ENCODE measurements at regions not wholly inside any gene's neighbourhood (a gene's known extent, or its start where the extent isn't known, plus 50 kb on each side); places are given as distances from the start of the nearest gene placed in this dataset.

DNA sequence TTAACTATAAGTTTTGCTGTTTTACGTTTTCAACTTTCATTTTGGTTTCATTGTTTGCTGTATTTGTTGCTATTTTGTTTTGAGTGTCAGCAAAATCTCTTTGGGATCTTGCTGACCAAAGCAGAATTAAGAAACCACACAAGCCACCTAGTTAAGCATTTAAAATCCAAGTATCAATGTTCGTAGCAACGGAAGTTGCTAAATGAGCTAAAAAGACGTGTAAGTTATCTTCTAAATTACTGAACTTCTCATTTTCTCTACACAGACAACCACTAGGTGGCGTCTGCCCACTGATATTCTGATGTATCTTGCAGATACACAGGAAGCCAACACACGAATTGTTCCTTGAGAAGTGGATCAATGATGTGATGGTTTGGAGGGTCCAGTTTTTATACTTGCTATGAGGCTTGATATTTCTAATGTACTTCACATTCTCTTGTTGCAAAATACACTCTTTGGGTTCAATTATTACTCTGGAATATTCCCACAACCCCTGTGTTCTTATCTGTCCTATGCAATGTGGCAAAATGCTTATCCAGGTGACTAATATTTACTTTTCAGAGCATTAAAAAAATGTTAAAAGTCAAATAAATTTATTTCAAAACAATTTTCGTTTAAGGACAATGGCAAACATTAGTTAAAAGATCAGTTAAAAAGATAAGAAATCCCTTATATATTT, 250.5 kb downstream of the TECRL start:
- WGBS (ENCODE audit: low lambda C conversion rate) = 6% methylated on average over 7 of the region's 7 CpGs
- peak overlapping the region; percentile 56 for H2AFZ ChIP-seq (ENCODE audit: low read length)
- no peak overlapping the region for H3K9ac ChIP-seq (ENCODE audit: insufficient read depth, low read depth, low read length)
- H3K4me2 ChIP-seq (ENCODE audit: low read depth, low read length) = peak overlapping the region; percentile 31; the same call in 1 of the 2 replicates
- FAIRE-seq (peak; percentile 73), ATAC-seq (peak; percentile 79), DNase-seq (ENCODE audit: low spot score) (peak; percentile 59)
- peak overlapping the region in 1 of 3 experiments; percentile 27; a peak in 2 of 6 replicates for H3K4me3 ChIP-seq (replicated peaks in 1 of 3; ENCODE audit: insufficient read depth in 1 of 3, low read depth in 2 of 3, low read length in 3 of 3)
- intact Hi-C loops (cut with micrococcal nuclease; ENCODE audit: unreplicated experiment) (loop anchor here (1.0 kb wide), 1 partner anchor 381 kb away; no protein-coding TSS in a partner anchor), in situ Hi-C loops (cut with HindIII; ENCODE audit: extremely low pct_ligation_motif_present, low pct_unique_long_range_greater_than_20kb) (loop anchor here (5.0 kb wide), 1 partner anchor 379 kb away; no protein-coding TSS in a partner anchor)
- ChIA-PET CTCF (ENCODE audit: low intra/inter-chr PET ratio, low total read pairs) (interaction anchor here (4.0 kb wide), 1 partner anchor 380 kb away, joined by 35 read pairs; no protein-coding TSS in a partner anchor), POLR2A (no interaction called here)
- no peaks in the 10 kb centered on the region for H3K4me1 ChIP-seq (ENCODE audit: insufficient read depth, low read length)
- H4K20me1 ChIP-seq (ENCODE audit: insufficient read depth, low read length) = no peaks in the 10 kb centered on the region
- H3K27me3 ChIP-seq (ENCODE audit: control insufficient read depth in 1 of 2, insufficient read depth in 2 of 2, low read length in 2 of 2) = no peaks in the 10 kb centered on the region
- H3K9me3 ChIP-seq (ENCODE audit: low read length) = no peaks in the 10 kb centered on the region
- H3K27ac ChIP-seq (ENCODE audit: extremely low read length, insufficient read depth, low read length) = no peak overlapping the region
- BruUV-seq (replicated peaks) = no TSS peak
- no peaks in the 10 kb centered on the region for H3K36me3 ChIP-seq (replicated peaks in 1 of 2; ENCODE audit: control insufficient read depth in 1 of 2, insufficient read depth in 2 of 2, low read length in 2 of 2)
- no peaks in the 10 kb centered on the region for H3K79me2 ChIP-seq (ENCODE audit: insufficient read depth, low read length)
- TF ChIP-seq HHEX (CRISPR knock-in tag; IDR thresholded peaks at IDR 0.05) (no peak), PAWR (CRISPR knock-in tag; IDR thresholded peaks at IDR 0.05; ENCODE audit: borderline replicate concordance) (no peak), ARID5B (CRISPR knock-in tag; IDR thresholded peaks at IDR 0.05) (0 out of 2 replicates have a peak, but pooled peaks have one; percentile 12), MLLT10 (CRISPR knock-in tag; IDR thresholded peaks at IDR 0.05) (no peak), MAFK (conservative IDR thresholded peaks at IDR 0.05 in 1 of 2, IDR thresholded peaks at IDR 0.05 in 1 of 2; ENCODE audit: low read length in 2 of 2) (peak; percentile 76 to 94), STAG1 (CRISPR knock-in tag; IDR thresholded peaks at IDR 0.05) (peak; percentile 63), ZNF549 (CRISPR knock-in tag; IDR thresholded peaks at IDR 0.05) (no peak), ZNF263 (CRISPR knock-in tag; IDR thresholded peaks at IDR 0.05) (no peak), GATAD2A (CRISPR knock-in tag; IDR thresholded peaks at IDR 0.05) (0 out of 2 replicates have a peak, but pooled peaks have one; percentile 13), SMAD3 (CRISPR knock-in tag; IDR thresholded peaks at IDR 0.05) (0 out of 2 replicates have a peak, but pooled peaks have one; percentile 48), ZNF331 (CRISPR knock-in tag; IDR thresholded peaks at IDR 0.05) (no peak), HMGA1 (CRISPR knock-in tag; conservative IDR thresholded peaks at IDR 0.05) (no peak), KLF13 (CRISPR knock-in tag; IDR thresholded peaks at IDR 0.05) (no peak), MAFF (IDR thresholded peaks at IDR 0.05; ENCODE audit: low read depth, low read length) (peak; percentile 91), ELF3 (CRISPR knock-in tag; IDR thresholded peaks at IDR 0.05) (0 out of 2 replicates have a peak, but pooled peaks have one; percentile 21), SMC3 (IDR thresholded peaks at IDR 0.05; ENCODE audit: low read length) (peak; percentile 71), CTCF (CRISPR knock-in tag; IDR thresholded peaks at IDR 0.05) (peak; percentile 80), RFX5 (IDR thresholded peaks at IDR 0.05; ENCODE audit: low read depth, low read length) (no peak), TCF7 (IDR thresholded peaks at IDR 0.05; ENCODE audit: low read depth) (no peak)
- TF ChIP-seq, protein P1, sequence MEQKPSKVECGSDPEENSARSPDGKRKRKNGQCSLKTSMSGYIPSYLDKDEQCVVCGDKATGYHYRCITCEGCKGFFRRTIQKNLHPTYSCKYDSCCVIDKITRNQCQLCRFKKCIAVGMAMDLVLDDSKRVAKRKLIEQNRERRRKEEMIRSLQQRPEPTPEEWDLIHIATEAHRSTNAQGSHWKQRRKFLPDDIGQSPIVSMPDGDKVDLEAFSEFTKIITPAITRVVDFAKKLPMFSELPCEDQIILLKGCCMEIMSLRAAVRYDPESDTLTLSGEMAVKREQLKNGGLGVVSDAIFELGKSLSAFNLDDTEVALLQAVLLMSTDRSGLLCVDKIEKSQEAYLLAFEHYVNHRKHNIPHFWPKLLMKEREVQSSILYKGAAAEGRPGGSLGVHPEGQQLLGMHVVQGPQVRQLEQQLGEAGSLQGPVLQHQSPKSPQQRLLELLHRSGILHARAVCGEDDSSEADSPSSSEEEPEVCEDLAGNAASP (CRISPR knock-in tag; IDR thresholded peaks at IDR 0.05; ENCODE audit: borderline replicate concordance) = 0 out of 2 replicates have a peak, but pooled peaks have one; percentile 24

All from HepG2 (cell line).